Stimulated activated naive CD8-positive, alpha-beta T cell treated with anti-CD3 and anti-CD28 coated beads, Interleukin-15, amount 100 ng/mL, for 72 hours (primary cell): ENCODE measurements at regions not wholly inside any gene's neighbourhood (a gene's known extent, or its start where the extent isn't known, plus 50 kb on each side); places are given as distances from the start of the nearest gene placed in this dataset.
A peak's percentile ranks its signal among the peaks of the same experiment; 100 is the strongest.
"Not testable (repeated sequence)": the region's sequence is repeated elsewhere in the genome, so short reads cannot be mapped to it uniquely, and the experiment has no call there.

ENCODE experiments used
- ATAC-seq: fragments of 150-1000 bp; cut with Tn5 transposase; 2 replicates; pipeline ENCODE4 v1.10.0; 2021; ENCODE audit warnings: mild to moderate bottlenecking, moderate library complexity
- DNase-seq, 2 donors: peaks; one replicate each; pipeline ENCODE4 v3.0.0; 2021 to 2022
- H3K27ac Mint-ChIP-seq, 2 donors: one replicate each; pipeline ENCODE4 v1.8.0; 2022; ENCODE audit warnings: mild to moderate bottlenecking in 2 of 2, mixed read lengths in 2 of 2, moderate library complexity in 2 of 2
- H3K27me3 Mint-ChIP-seq: one replicate; pipeline ENCODE4 v1.8.0; 2022; ENCODE audit warnings: mixed read lengths
- H3K4me1 Mint-ChIP-seq: one replicate; pipeline ENCODE4 v1.8.0; 2022; ENCODE audit warnings: mild to moderate bottlenecking, mixed read lengths
- H3K4me3 Mint-ChIP-seq, 2 donors: one replicate each; pipeline ENCODE4 v1.8.0; 2022; ENCODE audit warnings: mild to moderate bottlenecking in 2 of 2, mixed read lengths in 2 of 2, moderate library complexity in 1 of 2
- H3K9me3 Mint-ChIP-seq, 2 donors: one replicate each; pipeline ENCODE4 v1.8.0; 2022; ENCODE audit warnings: mixed read lengths in 2 of 2

- Mint-ChIP-seq H3K27ac (no peak overlapping the region), H3K27me3 (peaks cover 73% of the 10 kb centered on the region), H3K4me3 (peak overlapping the region; percentile 70 to 81), H3K4me1 (peaks cover 14% of the 10 kb centered on the region), H3K9me3 (no peaks in the 10 kb centered on the region)
- DNase-seq (no peak), ATAC-seq (peak; percentile 43)
Measured at GRCh38 chr9:129549684-129550083, 71.2 kb downstream of the C9orf50 start.

GRCh38 chr9:129549139-129549538, 71.8 kb downstream of the C9orf50 start:
- ATAC-seq, result no peak
- Mint-ChIP-seq H3K4me3 (peak overlapping the region; percentile 70 to 81), H3K9me3 (no peaks in the 10 kb centered on the region), H3K27ac (no peak overlapping the region), H3K27me3 (peaks cover 73% of the 10 kb centered on the region), H3K4me1 (peaks cover 14% of the 10 kb centered on the region)
- no peak for DNase-seq

- H3K27ac Mint-ChIP-seq, result no peak overlapping the region
- DNase-seq (no peak), ATAC-seq (no peak)
- peaks cover 14% of the 10 kb centered on the region for H3K4me1 Mint-ChIP-seq
- H3K4me3 Mint-ChIP-seq, result no peak overlapping the region
- H3K27me3 Mint-ChIP-seq, result peaks cover 73% of the 10 kb centered on the region
- no peaks in the 10 kb centered on the region for H3K9me3 Mint-ChIP-seq
Measured at GRCh38 chr9:129548571-129549135, 72.2 kb downstream of the C9orf50 start.

- DNase-seq (no peak), ATAC-seq (no peak)
- H3K9me3 Mint-ChIP-seq, result no peaks in the 10 kb centered on the region
- no peak overlapping the region for H3K4me3 Mint-ChIP-seq
- peaks cover 14% of the 10 kb centered on the region for H3K4me1 Mint-ChIP-seq
- H3K27me3 Mint-ChIP-seq, result peaks cover 67% of the 10 kb centered on the region
- H3K27ac Mint-ChIP-seq, result no peak overlapping the region
Measured at GRCh38 chr9:129547869-129548570, 72.9 kb downstream of the C9orf50 start.

- H3K4me1 Mint-ChIP-seq, result peaks cover 14% of the 10 kb centered on the region
- H3K27ac Mint-ChIP-seq, result no peak overlapping the region
- ATAC-seq (no peak), DNase-seq (no peak)
- H3K9me3 Mint-ChIP-seq, result no peaks in the 10 kb centered on the region
- H3K4me3 Mint-ChIP-seq, result no peak overlapping the region
- H3K27me3 Mint-ChIP-seq, result peaks cover 62% of the 10 kb centered on the region
Measured at GRCh38 chr9:129547063-129547462, 73.8 kb downstream of the C9orf50 start.

GRCh38 chr9:129545876-129546275, 75.0 kb downstream of the C9orf50 start:
- DNase-seq, H3K4me3 Mint-ChIP-seq, H3K9me3 Mint-ChIP-seq, ATAC-seq: not testable (repeated sequence)
- peaks cover 14% of the 10 kb centered on the region for H3K4me1 Mint-ChIP-seq
- peak overlapping the region in 1 of 2 donors; percentile 79 for H3K27ac Mint-ChIP-seq
- H3K27me3 Mint-ChIP-seq, result peaks cover 51% of the 10 kb centered on the region

GRCh38 chr9:129544761-129545160, 76.1 kb downstream of the C9orf50 start:
- Mint-ChIP-seq H3K27me3 (peaks cover 39% of the 10 kb centered on the region), H3K27ac (no peak overlapping the region), H3K4me3 (no peak overlapping the region), H3K9me3 (no peaks in the 10 kb centered on the region), H3K4me1 (peaks cover 7% of the 10 kb centered on the region)
- ATAC-seq (no peak), DNase-seq (no peak)

- Mint-ChIP-seq H3K4me1 (no peaks in the 10 kb centered on the region), H3K27me3 (peaks cover 24% of the 10 kb centered on the region), H3K9me3 (peaks cover 0 to 7% of the 10 kb centered on the region in 2 donors), H3K27ac (no peak overlapping the region), H3K4me3 (no peak overlapping the region)
- ATAC-seq (no peak), DNase-seq (no peak)
Measured at GRCh38 chr9:129542741-129543140, 78.2 kb downstream of the C9orf50 start.

GRCh38 chr9:129541270-129541669, 79.6 kb downstream of the C9orf50 start:
- Mint-ChIP-seq H3K9me3 (peaks cover 0 to 7% of the 10 kb centered on the region in 2 donors), H3K27me3 (peaks cover 15% of the 10 kb centered on the region), H3K4me1 (no peaks in the 10 kb centered on the region), H3K27ac (no peak overlapping the region), H3K4me3 (no peak overlapping the region)
- ATAC-seq (no peak), DNase-seq (no peak)

GRCh38 chr9:129539446-129539845, 81.5 kb downstream of the C9orf50 start:
- peaks cover 0 to 7% of the 10 kb centered on the region in 2 donors for H3K9me3 Mint-ChIP-seq
- H3K27me3 Mint-ChIP-seq, result no peaks in the 10 kb centered on the region
- no peaks in the 10 kb centered on the region for H3K4me1 Mint-ChIP-seq
- no peak for DNase-seq
- no peak overlapping the region for H3K4me3 Mint-ChIP-seq
- no peak overlapping the region for H3K27ac Mint-ChIP-seq
- ATAC-seq, result no peak

GRCh38 chr9:129531860-129532402, 89.0 kb downstream of the C9orf50 start:
- DNase-seq, H3K4me1 Mint-ChIP-seq, ATAC-seq, H3K4me3 Mint-ChIP-seq, H3K27me3 Mint-ChIP-seq, H3K27ac Mint-ChIP-seq: not testable (repeated sequence)
- H3K9me3 Mint-ChIP-seq, result peaks cover 7 to 12% of the 10 kb centered on the region in 2 donors

- H3K27ac Mint-ChIP-seq, H3K4me3 Mint-ChIP-seq, H3K4me1 Mint-ChIP-seq, DNase-seq, H3K27me3 Mint-ChIP-seq, ATAC-seq: not testable (repeated sequence)
- peaks cover 7 to 12% of the 10 kb centered on the region in 2 donors for H3K9me3 Mint-ChIP-seq
Measured at GRCh38 chr9:129527955-129528354, 92.9 kb downstream of the C9orf50 start.

GRCh38 chr9:129525656-129526196, 95.2 kb downstream of the C9orf50 start:
- ATAC-seq (no peak), DNase-seq (no peak)
- Mint-ChIP-seq H3K27me3 (peaks cover 22% of the 10 kb centered on the region), H3K4me1 (peaks cover 6% of the 10 kb centered on the region), H3K27ac (no peak overlapping the region), H3K9me3 (peaks cover 7 to 9% of the 10 kb centered on the region in 2 donors), H3K4me3 (no peak overlapping the region)

GRCh38 chr9:129524582-129525270, 96.2 kb downstream of the C9orf50 start:
- peaks cover 22% of the 10 kb centered on the region for H3K27me3 Mint-ChIP-seq
- H3K27ac Mint-ChIP-seq, result no peak overlapping the region
- peaks cover 6% of the 10 kb centered on the region for H3K4me1 Mint-ChIP-seq
- no peak overlapping the region for H3K4me3 Mint-ChIP-seq
- ATAC-seq, result no peak
- H3K9me3 Mint-ChIP-seq, result peaks cover 5 to 7% of the 10 kb centered on the region in 2 donors
- DNase-seq, result no peak

- Mint-ChIP-seq H3K27ac (no peak overlapping the region), H3K4me1 (peaks cover 6% of the 10 kb centered on the region), H3K27me3 (peaks cover 22% of the 10 kb centered on the region), H3K9me3 (peaks cover 4 to 7% of the 10 kb centered on the region in 2 donors), H3K4me3 (no peak overlapping the region)
- DNase-seq, result no peak
- ATAC-seq, result no peak
Measured at GRCh38 chr9:129523943-129524581, 96.8 kb downstream of the C9orf50 start.
